NT2/D1 (cell line): ENCODE measurements at regions not wholly inside any gene's neighbourhood (a gene's known extent, or its start where the extent isn't known, plus 50 kb on each side); places are given as distances from the start of the nearest gene placed in this dataset.

Experiments
- SUZ12 ChIP-seq: IDR thresholded peaks from 2 replicates; pipeline ENCODE4 v1.6.1; 2011; ENCODE audit not compliant: insufficient read length, insufficient read depth; ENCODE audit errors: extremely low read depth
- YY1 ChIP-seq: IDR thresholded peaks from 2 replicates; pipeline ENCODE4 v1.6.1; 2011; ENCODE audit not compliant: insufficient read length, insufficient read depth
- ZNF274 ChIP-seq: IDR thresholded peaks from 2 replicates; pipeline ENCODE4 v1.6.1; 2011; ENCODE audit warnings: mild to moderate bottlenecking, low read depth, low read length

DNA sequence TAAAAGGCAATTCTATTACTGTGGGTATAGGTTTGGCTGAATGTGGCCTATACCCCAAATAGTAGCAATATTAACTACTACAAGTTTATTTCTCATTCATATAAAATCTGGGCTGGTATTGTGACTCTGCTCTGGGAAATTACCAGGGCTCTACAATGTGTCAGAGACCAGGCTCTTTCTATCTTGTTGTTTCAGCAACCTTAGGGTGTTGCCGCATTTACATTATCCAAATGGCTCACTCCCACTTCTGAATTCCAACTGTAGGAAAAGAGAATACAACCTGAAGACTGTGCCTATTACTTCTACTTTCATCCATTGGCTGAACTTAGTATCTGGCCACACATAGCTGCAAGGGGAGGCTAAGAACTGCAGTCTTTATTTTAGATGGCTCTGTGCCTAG is 106.7 kb upstream of the CENPW start:
- no peak for TF ChIP-seq YY1
- no peak for TF ChIP-seq ZNF274
- TF ChIP-seq SUZ12, result no peak
